Omental fat pad (tissue), 3 donors: ENCODE measurements at regions not wholly inside any gene's neighbourhood (a gene's known extent, or its start where the extent isn't known, plus 50 kb on each side); places are given as distances from the start of the nearest gene placed in this dataset.

Experiments
- ATAC-seq: fragments of 150-250 bp; one replicate; pipeline ENCODE4 v1.9.1; 2016; ENCODE audit warnings: mild to moderate bottlenecking, moderate library complexity; ENCODE audit not compliant: low FRiP score
- DNase-seq: peaks from one replicate; pipeline ENCODE4 v3.0.0-alpha.2; 2019; ENCODE audit warnings: low spot score
- TF ChIP-seq, protein P1 (sequence below), 3 donors: fragments of 450-650 bp; IDR thresholded peaks; one replicate each; pipeline ENCODE4 v1.5.1; 2016 to 2017; ENCODE audit warnings: antibody characterized with exemption in 3 of 3, mild to moderate bottlenecking in 3 of 3, moderate library complexity in 2 of 3

DNA sequence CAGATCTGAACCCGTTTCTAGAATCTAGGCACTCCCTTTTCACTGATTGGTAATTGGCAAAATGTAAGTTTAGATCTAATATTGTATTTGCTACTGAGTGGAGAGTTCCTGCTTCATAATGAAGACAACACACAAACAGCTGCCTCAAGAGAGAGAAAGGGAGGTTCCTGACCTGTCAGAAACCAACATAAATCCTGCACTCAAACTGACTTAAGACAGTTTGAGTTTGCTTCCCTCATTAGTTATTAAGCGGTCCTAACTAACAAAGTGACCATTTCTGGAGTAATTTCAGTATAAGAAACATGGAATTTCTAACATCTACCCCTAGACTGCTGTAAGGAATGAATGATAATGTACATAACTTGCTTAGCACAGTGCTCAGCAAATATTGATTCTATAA is 191.2 kb downstream of the METTL4 start:
- DNase-seq (no peak), ATAC-seq (no peak)
- TF ChIP-seq, protein P1, sequence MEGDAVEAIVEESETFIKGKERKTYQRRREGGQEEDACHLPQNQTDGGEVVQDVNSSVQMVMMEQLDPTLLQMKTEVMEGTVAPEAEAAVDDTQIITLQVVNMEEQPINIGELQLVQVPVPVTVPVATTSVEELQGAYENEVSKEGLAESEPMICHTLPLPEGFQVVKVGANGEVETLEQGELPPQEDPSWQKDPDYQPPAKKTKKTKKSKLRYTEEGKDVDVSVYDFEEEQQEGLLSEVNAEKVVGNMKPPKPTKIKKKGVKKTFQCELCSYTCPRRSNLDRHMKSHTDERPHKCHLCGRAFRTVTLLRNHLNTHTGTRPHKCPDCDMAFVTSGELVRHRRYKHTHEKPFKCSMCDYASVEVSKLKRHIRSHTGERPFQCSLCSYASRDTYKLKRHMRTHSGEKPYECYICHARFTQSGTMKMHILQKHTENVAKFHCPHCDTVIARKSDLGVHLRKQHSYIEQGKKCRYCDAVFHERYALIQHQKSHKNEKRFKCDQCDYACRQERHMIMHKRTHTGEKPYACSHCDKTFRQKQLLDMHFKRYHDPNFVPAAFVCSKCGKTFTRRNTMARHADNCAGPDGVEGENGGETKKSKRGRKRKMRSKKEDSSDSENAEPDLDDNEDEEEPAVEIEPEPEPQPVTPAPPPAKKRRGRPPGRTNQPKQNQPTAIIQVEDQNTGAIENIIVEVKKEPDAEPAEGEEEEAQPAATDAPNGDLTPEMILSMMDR (IDR thresholded peaks at IDR 0.05), result no peak

DNA sequence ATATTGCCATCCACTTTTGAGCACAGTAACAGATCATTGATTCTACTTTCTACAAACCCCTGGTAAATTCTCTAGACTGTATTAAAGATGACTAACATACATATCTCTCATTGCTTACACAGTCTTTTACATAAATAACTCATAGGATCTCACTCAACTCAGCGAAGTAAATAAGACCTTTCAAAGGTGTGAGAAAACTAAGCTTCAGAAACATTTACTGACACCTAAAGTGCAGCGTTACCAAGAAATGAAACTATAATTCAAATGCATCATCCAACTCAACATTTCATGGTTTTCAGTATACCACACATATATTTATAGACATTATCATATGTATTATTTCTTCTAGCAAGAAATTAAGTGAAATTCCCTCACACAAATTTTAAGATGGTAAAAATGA is 189.8 kb downstream of the METTL4 start:
- DNase-seq (no peak), ATAC-seq (no peak)
- TF ChIP-seq, protein P1 (IDR thresholded peaks at IDR 0.05), result no peak

DNA sequence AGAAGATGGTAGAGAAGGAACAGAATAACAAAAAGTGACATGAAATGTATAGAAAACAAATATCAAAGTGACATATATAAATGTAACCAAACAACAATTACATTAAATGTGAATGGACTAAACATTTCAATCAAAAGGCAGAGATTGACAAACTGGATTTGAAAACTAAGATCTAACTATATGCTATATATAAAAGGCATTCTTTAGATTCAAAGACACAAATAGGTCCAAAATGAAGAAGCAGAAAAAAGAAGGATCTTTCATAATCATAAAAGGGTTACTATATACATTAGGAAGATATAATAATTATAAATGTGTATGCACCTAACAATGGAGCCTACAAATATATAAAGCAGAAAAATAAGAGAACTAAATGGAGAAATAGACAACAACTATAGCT is 183.7 kb downstream of the METTL4 start:
- TF ChIP-seq, protein P1 (IDR thresholded peaks at IDR 0.05), result no peak
- DNase-seq, result no peak
- no peak for ATAC-seq

DNA sequence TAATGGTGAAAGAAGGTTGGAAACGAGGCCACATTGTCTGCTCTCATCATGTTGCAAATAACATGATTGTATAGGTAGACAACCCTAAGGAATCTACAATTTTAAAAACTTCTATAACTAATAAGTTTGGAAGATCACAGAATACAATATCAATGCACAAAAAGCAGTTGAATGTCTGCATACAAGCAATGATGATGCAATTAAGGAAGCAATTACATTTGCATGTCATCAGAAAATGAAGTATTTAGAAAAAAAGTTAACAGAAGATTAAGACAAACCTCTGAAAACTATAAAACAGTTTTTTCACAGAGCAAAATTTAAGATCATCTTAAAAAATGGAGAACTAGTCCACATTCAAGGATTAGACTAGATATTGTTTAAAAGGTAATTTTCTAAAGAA is 181.1 kb downstream of the METTL4 start:
- TF ChIP-seq, protein P1 (IDR thresholded peaks at IDR 0.05), result no peak
- ATAC-seq (no peak), DNase-seq (no peak)

DNA sequence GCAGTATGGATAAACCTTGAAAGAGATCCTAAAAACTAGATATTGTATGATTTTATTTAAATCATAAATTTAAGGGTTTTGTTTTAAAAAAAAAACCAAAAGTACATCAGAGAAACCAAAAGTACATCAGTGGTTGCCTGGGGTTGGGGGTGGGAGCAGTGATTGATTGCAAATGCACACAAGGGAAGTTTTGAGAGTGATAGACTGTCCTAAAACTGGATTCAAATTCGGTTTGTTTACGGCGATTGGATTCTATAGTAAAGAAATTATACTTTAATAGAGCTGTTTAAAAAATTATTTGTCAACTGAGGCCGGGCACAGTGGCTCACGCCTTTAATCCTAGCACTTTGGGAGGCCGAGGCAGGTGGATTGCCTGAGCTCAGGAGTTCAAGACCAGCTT is 179.8 kb downstream of the METTL4 start:
- no peak for ATAC-seq
- DNase-seq, result no peak
- TF ChIP-seq, protein P1 (IDR thresholded peaks at IDR 0.05), result no peak

DNA sequence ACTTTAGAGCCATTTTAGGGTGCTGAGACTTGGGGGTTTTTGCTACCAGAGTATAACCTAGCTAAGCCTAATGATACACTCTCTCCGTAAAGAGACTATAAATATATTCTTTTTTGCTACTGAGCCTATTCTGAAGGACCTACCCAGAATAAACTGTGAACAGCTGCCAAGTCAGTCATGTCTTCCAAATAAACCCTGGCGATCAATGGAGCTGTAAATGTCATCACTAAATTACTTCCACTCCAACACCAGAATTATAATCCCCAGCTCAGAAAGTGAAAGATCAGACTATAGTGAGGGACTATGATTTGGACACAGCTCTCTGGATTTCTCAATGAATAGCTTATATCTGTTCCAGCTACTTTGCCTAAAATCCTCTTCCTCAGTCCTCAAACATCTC is 178.9 kb downstream of the METTL4 start:
- no peak for ATAC-seq
- TF ChIP-seq, protein P1 (IDR thresholded peaks at IDR 0.05), result no peak

DNA sequence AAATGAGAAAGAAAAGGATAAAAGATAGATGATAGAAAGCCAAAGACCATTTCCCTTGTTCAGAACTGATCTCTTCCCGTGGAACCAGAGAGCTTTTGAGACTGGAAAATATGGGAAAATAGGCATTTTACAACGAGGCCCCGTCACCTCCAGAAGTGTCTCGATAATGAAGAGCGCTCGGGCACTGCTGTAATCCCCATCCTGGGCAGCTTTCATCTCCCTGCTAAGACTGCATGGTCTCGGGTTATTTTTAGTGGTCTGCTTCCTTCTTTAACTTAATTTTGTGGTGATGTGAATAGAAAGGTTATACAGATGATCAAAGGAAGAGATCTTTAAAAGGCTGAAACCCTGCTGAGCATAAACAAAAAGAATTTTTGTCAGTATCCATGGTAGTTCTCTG is 176.6 kb downstream of the METTL4 start:
- TF ChIP-seq, protein P1 (IDR thresholded peaks at IDR 0.05), result no peak
- no peak for ATAC-seq
- no peak for DNase-seq

More for the DNA sequence above, 178.9 kb downstream of the METTL4 start:
- no peak for DNase-seq
